Testis (tissue), 2 donors: ENCODE measurements at regions not wholly inside any gene's neighbourhood (a gene's known extent, or its start where the extent isn't known, plus 50 kb on each side); places are given as distances from the start of the nearest gene placed in this dataset.
A peak's percentile ranks its signal among the peaks of the same experiment; 100 is the strongest.

Experiments used
- POLR2A ChIP-seq: fragments of 450-650 bp; IDR thresholded peaks from one replicate; pipeline ENCODE4 v1.6.1; 2017; ENCODE audit warnings: antibody characterized with exemption, mild to moderate bottlenecking, moderate library complexity
- TF ChIP-seq, protein P1 (sequence below), 3 experiments: fragments of 450-650 bp in 2 of 3; fragments of 200-600 bp in 1 of 3; sonication (generic) in 1 of 3; IDR thresholded peaks; one replicate each; pipeline ENCODE4 v1.5.1; 2016 to 2019; ENCODE audit warnings: antibody characterized with exemption in 3 of 3, mild to moderate bottlenecking in 2 of 3, moderate library complexity in 1 of 3

DNA sequence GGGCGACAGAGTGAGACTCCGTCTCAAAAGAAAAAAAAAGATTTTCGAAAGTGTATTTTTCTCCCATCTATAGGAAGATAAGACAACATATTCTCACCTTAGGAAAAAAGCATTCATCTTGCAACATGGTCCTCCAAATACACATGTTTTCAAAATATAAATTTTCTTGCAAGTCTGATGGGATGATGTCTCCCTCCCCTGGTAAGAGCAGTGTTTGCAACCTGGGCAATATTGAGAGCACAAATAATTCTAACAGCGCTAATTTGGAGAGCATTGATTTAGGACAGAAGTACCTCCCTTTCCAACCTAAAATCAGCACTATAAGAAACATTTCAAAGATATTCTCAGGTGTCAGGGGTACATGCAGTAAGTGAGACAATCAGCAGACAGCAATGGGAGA lies 61.0 kb upstream of the SHISA2 start:
- TF ChIP-seq, protein P1, sequence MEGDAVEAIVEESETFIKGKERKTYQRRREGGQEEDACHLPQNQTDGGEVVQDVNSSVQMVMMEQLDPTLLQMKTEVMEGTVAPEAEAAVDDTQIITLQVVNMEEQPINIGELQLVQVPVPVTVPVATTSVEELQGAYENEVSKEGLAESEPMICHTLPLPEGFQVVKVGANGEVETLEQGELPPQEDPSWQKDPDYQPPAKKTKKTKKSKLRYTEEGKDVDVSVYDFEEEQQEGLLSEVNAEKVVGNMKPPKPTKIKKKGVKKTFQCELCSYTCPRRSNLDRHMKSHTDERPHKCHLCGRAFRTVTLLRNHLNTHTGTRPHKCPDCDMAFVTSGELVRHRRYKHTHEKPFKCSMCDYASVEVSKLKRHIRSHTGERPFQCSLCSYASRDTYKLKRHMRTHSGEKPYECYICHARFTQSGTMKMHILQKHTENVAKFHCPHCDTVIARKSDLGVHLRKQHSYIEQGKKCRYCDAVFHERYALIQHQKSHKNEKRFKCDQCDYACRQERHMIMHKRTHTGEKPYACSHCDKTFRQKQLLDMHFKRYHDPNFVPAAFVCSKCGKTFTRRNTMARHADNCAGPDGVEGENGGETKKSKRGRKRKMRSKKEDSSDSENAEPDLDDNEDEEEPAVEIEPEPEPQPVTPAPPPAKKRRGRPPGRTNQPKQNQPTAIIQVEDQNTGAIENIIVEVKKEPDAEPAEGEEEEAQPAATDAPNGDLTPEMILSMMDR (IDR thresholded peaks at IDR 0.05) = peak in 1 of 3 experiments; percentile 19
- TF ChIP-seq POLR2A = no peak
